OCI-LY7 (cell line): ENCODE measurements at regions not wholly inside any gene's neighbourhood (a gene's known extent, or its start where the extent isn't known, plus 50 kb on each side); places are given as distances from the start of the nearest gene placed in this dataset.

Experiments used
- BruUV-seq: library from RNA; stranded (reverse); fragments of 400-500 nt; replicated peaks from 2 replicates; lab custom pipeline; 2021; lab: Mats Ljungman, UMichigan
- CTCF ChIA-PET: fragments of 300-600 bp; sonication (Branson Sonifier 250); formaldehyde crosslinking; loops from one replicate; lab custom pipeline; 2022; ENCODE audit warnings: antibody characterized with exemption; ENCODE audit not compliant: unreplicated experiment; lab: Charles Lee
- POLR2A ChIA-PET: fragments of 300-600 bp; sonication (Branson Sonifier 250); formaldehyde crosslinking; loops from one replicate; lab custom pipeline; 2022; ENCODE audit warnings: antibody characterized with exemption; lab: Charles Lee
- DNase-seq: peaks from one replicate; pipeline ENCODE4 v3.0.0-alpha.2; 2015; ENCODE audit warnings: low spot score
- H2AFZ ChIP-seq: fragments of 200-600 bp; sonication (generic), shearing (Covaris generic); 2 replicates; pipeline ENCODE4 v1.6.1; 2014; ENCODE audit warnings: mild to moderate bottlenecking, antibody characterized with exemption, low read length, moderate library complexity
- H3K27ac ChIP-seq: fragments of 200-600 bp; sonication (generic); 2 replicates; pipeline ENCODE4 v1.5.1; 2014; ENCODE audit warnings: mixed run types, low read depth, mild to moderate bottlenecking, moderate library complexity, low read length, inconsistent platforms; ENCODE audit not compliant: poor library complexity, severe bottlenecking
- H3K36me3 ChIP-seq: fragments of 200-600 bp; sonication (generic); 2 replicates; pipeline ENCODE4 v1.6.1; 2014; ENCODE audit warnings: mild to moderate bottlenecking, antibody characterized with exemption, low read length, moderate library complexity, mixed read lengths; ENCODE audit not compliant: insufficient read depth
- H3K4me1 ChIP-seq: fragments of 200-600 bp; sonication (generic); 2 replicates; pipeline ENCODE4 v1.5.1; 2014; ENCODE audit warnings: mild to moderate bottlenecking, low read length; ENCODE audit not compliant: insufficient read depth, poor library complexity, severe bottlenecking
- H3K4me2 ChIP-seq: fragments of 200-600 bp; sonication (generic); 2 replicates; pipeline ENCODE4 v1.6.1; 2014; ENCODE audit warnings: mild to moderate bottlenecking, low read length
- H3K4me3 ChIP-seq: fragments of 200-600 bp; sonication (generic); 2 replicates; pipeline ENCODE4 v1.5.1; 2014; ENCODE audit warnings: mild to moderate bottlenecking, low read depth, low read length; ENCODE audit not compliant: poor library complexity, severe bottlenecking
- H3K79me2 ChIP-seq: fragments of 200-600 bp; sonication (generic); 2 replicates; pipeline ENCODE4 v1.6.1; 2016; ENCODE audit warnings: low read depth, mild to moderate bottlenecking, low read length, moderate library complexity, mixed read lengths; ENCODE audit not compliant: insufficient read depth
- H3K9me2 ChIP-seq: fragments of 200-600 bp; sonication (generic); 2 replicates; pipeline ENCODE4 v1.6.1; 2016; ENCODE audit warnings: mild to moderate bottlenecking, low read length, mixed read lengths; ENCODE audit not compliant: insufficient read depth
- H3K9me3 ChIP-seq: fragments of 200-600 bp; sonication (generic); 2 replicates; pipeline ENCODE4 v1.6.1; 2014; ENCODE audit warnings: mild to moderate bottlenecking, mixed run types, low read length, mixed read lengths
- H4K20me1 ChIP-seq: fragments of 200-600 bp; sonication (generic); 2 replicates; pipeline ENCODE4 v1.6.1; 2014; ENCODE audit warnings: mild to moderate bottlenecking, antibody characterized with exemption, low read length, moderate library complexity, mixed read lengths; ENCODE audit not compliant: insufficient read depth
- EZH2phosphoT487 ChIP-seq: fragments of 200-600 bp; sonication (generic); IDR thresholded peaks from 2 replicates; pipeline ENCODE4 v1.6.1; 2018; ENCODE audit warnings: low read depth, borderline replicate concordance, mild to moderate bottlenecking, mixed run types, antibody characterized with exemption, low read length, moderate library complexity, mixed read lengths
- intact Hi-C: fragments of 100-400 bp; cut with micrococcal nuclease; formaldehyde crosslinking; loops from one replicate; pipeline ENCODE4 v1.10.0; 2022; ENCODE audit not compliant: unreplicated experiment
- TF ChIP-seq, protein P1 (sequence below): fragments of 200-600 bp; sonication (generic); conservative IDR thresholded peaks from 2 replicates; pipeline ENCODE4 v1.5.1; 2014; ENCODE audit warnings: mild to moderate bottlenecking, antibody characterized with exemption, low read length, moderate library complexity, mixed read lengths

GRCh38 chr15:96121086-96121920 lies 209.2 kb upstream of the NR2F2 start:
- Histone ChIP-seq H3K4me3 (no peak overlapping the region), H3K4me2 (no peak overlapping the region), H3K9me3 (no peaks in the 10 kb centered on the region), H3K4me1 (no peaks in the 10 kb centered on the region), H3K79me2 (no peaks in the 10 kb centered on the region), H3K27ac (no peak overlapping the region), H4K20me1 (no peaks in the 10 kb centered on the region), H2AFZ (no peak overlapping the region), H3K36me3 (no peaks in the 10 kb centered on the region), H3K9me2 (no peaks in the 10 kb centered on the region)
- CTCF ChIA-PET: no interaction called here
- no peak for DNase-seq
- intact Hi-C loops: no loop called here
- TF ChIP-seq, protein P1, sequence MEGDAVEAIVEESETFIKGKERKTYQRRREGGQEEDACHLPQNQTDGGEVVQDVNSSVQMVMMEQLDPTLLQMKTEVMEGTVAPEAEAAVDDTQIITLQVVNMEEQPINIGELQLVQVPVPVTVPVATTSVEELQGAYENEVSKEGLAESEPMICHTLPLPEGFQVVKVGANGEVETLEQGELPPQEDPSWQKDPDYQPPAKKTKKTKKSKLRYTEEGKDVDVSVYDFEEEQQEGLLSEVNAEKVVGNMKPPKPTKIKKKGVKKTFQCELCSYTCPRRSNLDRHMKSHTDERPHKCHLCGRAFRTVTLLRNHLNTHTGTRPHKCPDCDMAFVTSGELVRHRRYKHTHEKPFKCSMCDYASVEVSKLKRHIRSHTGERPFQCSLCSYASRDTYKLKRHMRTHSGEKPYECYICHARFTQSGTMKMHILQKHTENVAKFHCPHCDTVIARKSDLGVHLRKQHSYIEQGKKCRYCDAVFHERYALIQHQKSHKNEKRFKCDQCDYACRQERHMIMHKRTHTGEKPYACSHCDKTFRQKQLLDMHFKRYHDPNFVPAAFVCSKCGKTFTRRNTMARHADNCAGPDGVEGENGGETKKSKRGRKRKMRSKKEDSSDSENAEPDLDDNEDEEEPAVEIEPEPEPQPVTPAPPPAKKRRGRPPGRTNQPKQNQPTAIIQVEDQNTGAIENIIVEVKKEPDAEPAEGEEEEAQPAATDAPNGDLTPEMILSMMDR: no peak
- no peak for TF ChIP-seq EZH2phosphoT487
- POLR2A ChIA-PET: no interaction called here
- no TSS peak for BruUV-seq

GRCh38 chr15:96122077-96123027 lies 208.1 kb upstream of the NR2F2 start:
- Histone ChIP-seq H3K4me3 (no peak overlapping the region), H3K9me3 (no peaks in the 10 kb centered on the region), H3K4me1 (no peaks in the 10 kb centered on the region), H3K9me2 (no peaks in the 10 kb centered on the region), H3K4me2 (no peak overlapping the region), H2AFZ (no peak overlapping the region), H3K79me2 (no peaks in the 10 kb centered on the region), H4K20me1 (no peaks in the 10 kb centered on the region), H3K27ac (no peak overlapping the region), H3K36me3 (no peaks in the 10 kb centered on the region)
- DNase-seq: no peak
- intact Hi-C loops: no loop called here
- no TSS peak for BruUV-seq
- ChIA-PET POLR2A (interaction anchor here (0.6 to 1.2 kb wide), 4 partner anchors 8 to 797 kb away, joined by 3 read pairs; no protein-coding TSS in a partner anchor), CTCF (no interaction called here)
- no peak for TF ChIP-seq EZH2phosphoT487
- TF ChIP-seq, protein P1: no peak
